ENCODE measurements at regions not wholly inside any gene's neighbourhood (a gene's known extent, or its start where the extent isn't known, plus 50 kb on each side); places are given as distances from the start of the nearest gene placed in this dataset.

GRCh38 chr12:86379337-86379736 is 123.1 kb upstream of the MGAT4C start:
- H3K4me3 ChIP-seq (ENCODE audit: low read depth, low read length): no peak overlapping the region
- no peak for DNase-seq (ENCODE audit: low read depth)

GRCh38 chr12:86376052-86376451 is 119.9 kb upstream of the MGAT4C start:
- no peak for DNase-seq (ENCODE audit: low read depth)

GRCh38 chr12:86373813-86374212 is 117.6 kb upstream of the MGAT4C start:
- H3K4me3 ChIP-seq (ENCODE audit: low read depth, low read length): no peak overlapping the region
- no peak for DNase-seq (ENCODE audit: low read depth)

More at GRCh38 chr12:86376052-86376451, 119.9 kb upstream of the MGAT4C start:
- H3K4me3 ChIP-seq (ENCODE audit: low read depth, low read length): no peak overlapping the region

- no peak overlapping the region for H3K4me3 ChIP-seq (ENCODE audit: low read depth, low read length)
- DNase-seq (ENCODE audit: low read depth): no peak
These were observed 110.9 kb upstream of the MGAT4C start for GRCh38 chr12:86367137-86367536.

GRCh38 chr12:86349196-86349595 is 93.0 kb upstream of the MGAT4C start:
- DNase-seq (ENCODE audit: low read depth): no peak

GRCh38 chr12:86333955-86334522 is 77.8 kb upstream of the MGAT4C start:
- DNase-seq (ENCODE audit: low read depth): no peak
- H3K4me3 ChIP-seq (ENCODE audit: low read depth, low read length): no peak overlapping the region

More at GRCh38 chr12:86349196-86349595, 93.0 kb upstream of the MGAT4C start:
- no peak overlapping the region for H3K4me3 ChIP-seq (ENCODE audit: low read depth, low read length)

- no peak for DNase-seq (ENCODE audit: low read depth)
- no peak overlapping the region for H3K4me3 ChIP-seq (ENCODE audit: low read depth, low read length)
These were observed 75.3 kb upstream of the MGAT4C start for GRCh38 chr12:86331457-86331856.

- H3K4me3 ChIP-seq (ENCODE audit: low read depth, low read length): no peak overlapping the region
- no peak for DNase-seq (ENCODE audit: low read depth)
These were observed 74.8 kb upstream of the MGAT4C start for GRCh38 chr12:86331012-86331411.

GRCh38 chr12:86312232-86312631 is 56.0 kb upstream of the MGAT4C start:
- no peak overlapping the region for H3K4me3 ChIP-seq (ENCODE audit: low read depth, low read length)
- DNase-seq (ENCODE audit: low read depth): no peak
